PFSK-1 (cell line): ENCODE measurements at regions not wholly inside any gene's neighbourhood (a gene's known extent, or its start where the extent isn't known, plus 50 kb on each side); places are given as distances from the start of the nearest gene placed in this dataset.

Source experiments
- FOXP2 ChIP-seq: optimal IDR thresholded peaks from 2 replicates; pipeline ENCODE3; 2011; ENCODE audit warnings: borderline replicate concordance, control low read depth, inconsistent platforms; ENCODE audit not compliant: insufficient read depth; ENCODE audit errors: extremely low read length, extremely low read depth
- POLR2AphosphoS5 ChIP-seq: IDR thresholded peaks from 2 replicates; pipeline ENCODE4 v1.6.1; 2012; ENCODE audit warnings: low read depth, mild to moderate bottlenecking, control low read depth, low read length, moderate library complexity
- SIN3A ChIP-seq: IDR thresholded peaks from 2 replicates; pipeline ENCODE4 v1.6.1; 2012; ENCODE audit warnings: mild to moderate bottlenecking, low read length, moderate library complexity, borderline replicate concordance; ENCODE audit not compliant: insufficient read depth
- TAF1 ChIP-seq: IDR thresholded peaks from 2 replicates; pipeline ENCODE4 v1.6.1; 2012; ENCODE audit warnings: low read length, control low read depth, borderline replicate concordance; ENCODE audit not compliant: insufficient read depth
- TF ChIP-seq, protein P1 (sequence below), 2 experiments: IDR thresholded peaks; 2 replicates each; pipeline versions ENCODE4 v1.6.1 to v1.8.0; 2011 to 2012; ENCODE audit warnings: low read depth in 2 of 2, low read length in 2 of 2, control low read depth in 1 of 2, inconsistent platforms in 1 of 2, mild to moderate bottlenecking in 1 of 2, moderate library complexity in 1 of 2; ENCODE audit not compliant: insufficient read depth in 1 of 2

DNA sequence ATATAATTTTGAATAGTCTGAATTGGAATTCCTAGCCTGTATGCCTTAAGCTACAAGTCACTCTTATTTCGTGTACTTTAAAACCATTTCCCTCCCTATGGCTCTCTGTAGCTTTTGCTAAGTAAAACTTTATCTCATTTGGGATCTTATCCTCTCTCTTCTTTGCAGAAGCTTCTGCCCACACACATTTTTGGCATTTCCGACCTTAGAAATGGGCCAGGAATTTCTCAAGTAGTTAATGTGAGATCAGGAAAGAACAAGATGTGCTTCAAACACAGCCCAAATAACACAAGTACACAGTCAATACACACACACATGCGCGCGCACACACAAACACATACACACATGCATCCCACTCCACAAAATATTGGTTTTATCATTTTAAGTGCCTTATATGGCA, 931.0 kb upstream of the MIR17HG start:
- no peak for TF ChIP-seq POLR2AphosphoS5
- TF ChIP-seq, protein P1, sequence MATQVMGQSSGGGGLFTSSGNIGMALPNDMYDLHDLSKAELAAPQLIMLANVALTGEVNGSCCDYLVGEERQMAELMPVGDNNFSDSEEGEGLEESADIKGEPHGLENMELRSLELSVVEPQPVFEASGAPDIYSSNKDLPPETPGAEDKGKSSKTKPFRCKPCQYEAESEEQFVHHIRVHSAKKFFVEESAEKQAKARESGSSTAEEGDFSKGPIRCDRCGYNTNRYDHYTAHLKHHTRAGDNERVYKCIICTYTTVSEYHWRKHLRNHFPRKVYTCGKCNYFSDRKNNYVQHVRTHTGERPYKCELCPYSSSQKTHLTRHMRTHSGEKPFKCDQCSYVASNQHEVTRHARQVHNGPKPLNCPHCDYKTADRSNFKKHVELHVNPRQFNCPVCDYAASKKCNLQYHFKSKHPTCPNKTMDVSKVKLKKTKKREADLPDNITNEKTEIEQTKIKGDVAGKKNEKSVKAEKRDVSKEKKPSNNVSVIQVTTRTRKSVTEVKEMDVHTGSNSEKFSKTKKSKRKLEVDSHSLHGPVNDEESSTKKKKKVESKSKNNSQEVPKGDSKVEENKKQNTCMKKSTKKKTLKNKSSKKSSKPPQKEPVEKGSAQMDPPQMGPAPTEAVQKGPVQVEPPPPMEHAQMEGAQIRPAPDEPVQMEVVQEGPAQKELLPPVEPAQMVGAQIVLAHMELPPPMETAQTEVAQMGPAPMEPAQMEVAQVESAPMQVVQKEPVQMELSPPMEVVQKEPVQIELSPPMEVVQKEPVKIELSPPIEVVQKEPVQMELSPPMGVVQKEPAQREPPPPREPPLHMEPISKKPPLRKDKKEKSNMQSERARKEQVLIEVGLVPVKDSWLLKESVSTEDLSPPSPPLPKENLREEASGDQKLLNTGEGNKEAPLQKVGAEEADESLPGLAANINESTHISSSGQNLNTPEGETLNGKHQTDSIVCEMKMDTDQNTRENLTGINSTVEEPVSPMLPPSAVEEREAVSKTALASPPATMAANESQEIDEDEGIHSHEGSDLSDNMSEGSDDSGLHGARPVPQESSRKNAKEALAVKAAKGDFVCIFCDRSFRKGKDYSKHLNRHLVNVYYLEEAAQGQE (IDR thresholded peaks at IDR 0.05; ENCODE audit: insufficient read depth in 1 of 2, low read depth in 2 of 2, low read length in 2 of 2), result no peak
- no peak for TF ChIP-seq FOXP2
- TF ChIP-seq TAF1, result no peak
- no peak for TF ChIP-seq SIN3A

DNA sequence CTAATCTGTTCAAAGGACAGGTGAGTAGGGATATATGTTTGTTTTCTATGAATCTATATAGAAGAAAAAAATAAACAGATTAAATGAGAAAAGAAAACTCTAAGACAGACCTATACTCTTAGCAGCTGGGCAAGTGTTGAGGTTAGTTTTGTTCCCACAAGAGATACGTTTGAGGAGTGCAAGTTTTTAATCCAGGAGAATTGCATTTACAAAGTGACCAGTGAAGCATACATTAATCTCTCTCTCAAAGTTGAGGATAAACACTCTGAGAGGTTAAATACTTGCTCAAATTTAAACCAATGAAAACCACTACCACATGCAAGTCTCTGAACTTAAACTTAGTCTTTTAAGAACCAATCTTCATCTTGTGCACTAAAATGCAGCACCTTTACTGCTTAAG, 930.5 kb upstream of the MIR17HG start:
- TF ChIP-seq TAF1 (no peak), SIN3A (no peak), FOXP2 (no peak)

DNA sequence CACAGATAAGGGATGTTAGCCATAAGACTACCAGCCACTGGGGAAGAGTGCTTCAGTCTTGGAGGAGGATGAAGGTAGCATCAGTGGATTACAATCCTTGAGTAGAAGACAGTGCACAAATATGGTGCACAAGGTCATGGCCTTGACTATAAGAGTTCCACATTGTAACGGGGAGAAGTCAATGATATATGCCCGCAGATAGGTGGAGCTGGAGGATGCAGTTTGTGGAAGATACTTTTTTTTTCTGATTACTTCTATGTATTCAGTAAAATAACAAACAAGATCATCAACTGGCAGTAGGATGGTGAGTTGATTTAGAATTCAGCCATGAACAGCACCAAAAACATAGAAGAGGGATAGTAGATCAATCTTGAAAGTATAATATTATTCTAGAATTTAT, 926.8 kb upstream of the MIR17HG start:
- TF ChIP-seq FOXP2 (no peak), SIN3A (no peak), POLR2AphosphoS5 (no peak)
- TF ChIP-seq, protein P1 (IDR thresholded peaks at IDR 0.05; ENCODE audit: insufficient read depth in 1 of 2, low read depth in 2 of 2, low read length in 2 of 2), result no peak

DNA sequence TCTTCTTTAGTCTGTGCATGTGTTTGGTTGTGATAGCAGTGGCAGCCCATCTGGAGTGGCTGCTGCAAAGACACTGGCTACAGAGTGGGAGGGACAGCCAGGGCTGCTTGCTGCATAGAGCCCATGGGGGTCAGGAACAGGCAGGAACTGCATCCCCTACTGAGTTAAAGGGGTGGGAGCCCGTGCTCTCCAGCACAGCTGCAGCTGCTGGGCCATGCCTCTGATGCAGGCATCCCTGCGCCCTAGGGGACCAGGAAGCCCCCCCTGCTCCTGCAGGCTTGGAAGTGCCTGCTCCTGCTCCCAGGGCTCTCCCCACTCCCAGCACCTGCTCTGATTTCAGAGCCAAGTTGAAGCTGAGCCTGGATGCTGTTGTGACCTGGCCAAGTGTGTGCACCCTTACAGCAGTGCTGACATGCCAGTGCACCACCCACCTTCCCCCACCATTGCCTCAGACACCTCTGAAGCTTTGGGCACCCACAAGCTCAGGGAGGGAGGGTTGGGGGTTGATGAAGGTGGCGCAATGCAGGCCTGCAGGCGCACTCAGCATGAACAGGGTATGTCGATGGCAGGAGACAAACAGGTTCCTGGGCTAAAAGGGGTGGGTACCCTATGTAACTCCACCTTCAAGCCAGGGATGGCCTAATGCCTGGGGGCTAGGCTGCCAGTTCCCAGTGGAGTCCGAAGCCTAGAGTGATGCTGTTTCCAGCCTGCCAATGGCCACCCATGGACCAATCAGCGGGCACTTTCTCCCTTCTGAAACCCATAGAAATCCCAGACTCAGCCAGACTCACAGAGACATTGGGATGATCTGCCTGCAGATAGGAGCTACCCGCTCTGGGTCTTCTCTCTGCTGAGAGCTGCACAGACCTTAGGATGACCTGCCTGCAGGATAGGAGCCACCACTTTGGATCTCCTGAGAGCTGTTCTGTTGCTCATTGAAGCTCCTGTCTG, 919.9 kb upstream of the MIR17HG start:
- TF ChIP-seq FOXP2, result no peak
- no peak for TF ChIP-seq TAF1
- TF ChIP-seq POLR2AphosphoS5, result no peak
- TF ChIP-seq, protein P1 (IDR thresholded peaks at IDR 0.05; ENCODE audit: insufficient read depth in 1 of 2, low read depth in 2 of 2, low read length in 2 of 2), result no peak
- TF ChIP-seq SIN3A, result no peak

DNA sequence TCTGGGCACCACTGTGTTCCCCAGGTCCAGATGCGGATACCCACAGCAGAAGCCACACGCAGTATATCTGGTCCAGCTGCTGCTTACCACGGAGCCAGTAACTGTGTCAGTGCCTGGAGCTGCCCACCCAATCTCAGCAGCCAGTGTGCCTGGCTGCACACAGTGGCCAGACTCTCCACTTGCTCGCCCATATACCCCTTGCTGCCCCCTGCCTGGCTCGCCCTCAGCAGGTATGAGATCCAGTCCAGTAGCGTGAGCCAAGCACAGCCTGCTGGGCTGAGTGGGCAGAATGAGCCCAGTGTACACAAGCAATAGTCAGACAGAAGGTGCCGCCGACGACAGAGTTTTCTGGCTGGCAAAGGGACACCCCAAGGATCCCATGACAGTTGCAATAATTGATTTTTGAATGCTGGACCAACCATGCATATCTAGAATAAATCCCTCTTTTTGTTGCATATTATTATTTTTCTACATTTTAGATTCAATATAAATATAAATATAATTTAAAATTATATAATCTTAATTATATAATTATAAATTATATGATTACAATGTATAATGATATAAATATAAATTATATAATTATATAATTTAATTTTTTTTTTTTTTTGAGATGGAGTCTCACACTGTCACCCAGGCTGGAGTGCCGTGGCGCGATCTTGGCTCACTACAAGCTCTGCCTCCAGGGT, 918.8 kb upstream of the MIR17HG start:
- no peak for TF ChIP-seq FOXP2

DNA sequence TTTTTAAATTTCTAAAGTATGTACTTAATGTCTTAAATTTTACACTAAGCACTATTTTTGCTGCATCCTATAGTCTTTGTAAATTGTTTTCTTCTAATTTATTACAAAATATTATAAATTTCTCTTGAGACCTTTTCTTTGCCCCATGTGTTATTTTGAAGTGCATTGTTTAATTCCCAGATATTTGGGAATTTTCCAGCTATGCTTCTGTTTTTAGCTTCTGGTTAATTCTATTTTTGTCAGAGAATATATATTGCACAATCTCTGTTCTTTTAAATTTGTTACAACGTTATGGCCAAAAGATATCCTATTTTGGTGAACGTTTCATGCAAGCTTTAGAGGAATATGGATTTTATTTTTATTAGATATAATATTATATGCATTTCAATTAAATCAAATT, 917.4 kb upstream of the MIR17HG start:
- TF ChIP-seq SIN3A, result no peak
- no peak for TF ChIP-seq TAF1
